Activated CD4-positive, alpha-beta T cell treated with anti-CD3 and anti-CD28 coated beads, Interleukin-2, Interleukin-4, amounts not matched to agents 100 ng/mL and 50 ng/mL, durations not matched to agents 16 hours and 8 hours (primary cell): ENCODE measurements at regions not wholly inside any gene's neighbourhood (a gene's known extent, or its start where the extent isn't known, plus 50 kb on each side); places are given as distances from the start of the nearest gene placed in this dataset.
"Not testable (repeated sequence)": the region's sequence is repeated elsewhere in the genome, so short reads cannot be mapped to it uniquely, and the experiment has no call there.

ENCODE experiments used
- DNase-seq: peaks from one replicate; pipeline ENCODE4 v3.0.0-alpha.2; 2020; ENCODE audit warnings: low spot score

GRCh38 chr7:153943861-153944260 lies 108.3 kb upstream of the DPP6 start:
- no peak for DNase-seq

GRCh38 chr7:153948060-153948459 lies 104.1 kb upstream of the DPP6 start:
- DNase-seq = no peak

- DNase-seq = no peak
These were observed 100.9 kb upstream of the DPP6 start for GRCh38 chr7:153951316-153951715.

- no peak for DNase-seq
These were observed 97.7 kb upstream of the DPP6 start for GRCh38 chr7:153954477-153954876.

- DNase-seq = not testable (repeated sequence)
These were observed 94.5 kb upstream of the DPP6 start for GRCh38 chr7:153957677-153958076.

GRCh38 chr7:153958381-153958780 lies 93.8 kb upstream of the DPP6 start:
- not testable (repeated sequence) for DNase-seq

- DNase-seq = not testable (repeated sequence)
These were observed 93.4 kb upstream of the DPP6 start for GRCh38 chr7:153958789-153959188.

- DNase-seq = not testable (repeated sequence)
These were observed 87.6 kb upstream of the DPP6 start for GRCh38 chr7:153964481-153965112.

GRCh38 chr7:153969016-153969415 lies 83.2 kb upstream of the DPP6 start:
- not testable (repeated sequence) for DNase-seq

- DNase-seq = not testable (repeated sequence)
These were observed 77.6 kb upstream of the DPP6 start for GRCh38 chr7:153974603-153975002.

GRCh38 chr7:153976745-153977144 lies 75.5 kb upstream of the DPP6 start:
- DNase-seq = not testable (repeated sequence)

GRCh38 chr7:153983186-153983585 lies 69.0 kb upstream of the DPP6 start:
- not testable (repeated sequence) for DNase-seq

GRCh38 chr7:153989066-153989627 lies 63.1 kb upstream of the DPP6 start:
- not testable (repeated sequence) for DNase-seq

GRCh38 chr7:153989742-153990425 lies 62.3 kb upstream of the DPP6 start:
- DNase-seq = not testable (repeated sequence)

- DNase-seq = not testable (repeated sequence)
These were observed 60.7 kb upstream of the DPP6 start for GRCh38 chr7:153991471-153991870.

GRCh38 chr7:153993402-153993801 lies 58.8 kb upstream of the DPP6 start:
- DNase-seq = not testable (repeated sequence)

- not testable (repeated sequence) for DNase-seq
These were observed 53.3 kb upstream of the DPP6 start for GRCh38 chr7:153998896-153999295.
